MM.1S (cell line): ENCODE measurements at regions not wholly inside any gene's neighbourhood (a gene's known extent, or its start where the extent isn't known, plus 50 kb on each side); places are given as distances from the start of the nearest gene placed in this dataset.

ENCODE experiments used
- EZH2 ChIP-seq: fragments of 300-600 bp; sonication (generic); optimal IDR thresholded peaks from 2 replicates; pipeline ENCODE3; 2017; ENCODE audit warnings: low read depth, mild to moderate bottlenecking, antibody characterized with exemption, low read length, mixed read lengths
- EZH2phosphoT487 ChIP-seq: fragments of 300-600 bp; sonication (generic); IDR thresholded peaks from 2 replicates; pipeline ENCODE4 v1.6.1; 2018; ENCODE audit warnings: antibody characterized with exemption, low read length
- TF ChIP-seq, protein P1 (sequence below): fragments of 300-600 bp; sonication (generic); IDR thresholded peaks from 2 replicates; pipeline ENCODE4 v1.5.1; 2016; ENCODE audit warnings: antibody characterized with exemption, low read length, mixed read lengths

DNA sequence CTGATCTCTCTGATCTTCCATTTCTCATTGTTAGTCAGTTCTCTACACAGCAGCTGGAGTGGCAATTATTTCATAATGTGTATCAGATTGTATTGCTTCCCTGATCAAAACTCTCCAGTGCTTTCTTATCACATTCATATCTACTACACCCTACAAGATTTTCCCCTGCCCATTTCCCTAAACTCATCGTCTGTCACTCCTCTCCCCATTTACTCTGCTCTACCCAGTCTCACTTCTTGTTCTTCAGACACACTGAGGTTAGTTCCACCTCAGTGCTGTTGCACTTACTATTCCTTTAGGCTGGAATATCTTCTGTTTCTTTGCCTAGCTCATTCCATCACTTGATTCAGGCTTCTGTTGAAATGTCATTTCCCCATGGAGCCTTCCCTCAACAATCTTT lies 197.1 kb downstream of the SATB1 start:
- TF ChIP-seq, protein P1, sequence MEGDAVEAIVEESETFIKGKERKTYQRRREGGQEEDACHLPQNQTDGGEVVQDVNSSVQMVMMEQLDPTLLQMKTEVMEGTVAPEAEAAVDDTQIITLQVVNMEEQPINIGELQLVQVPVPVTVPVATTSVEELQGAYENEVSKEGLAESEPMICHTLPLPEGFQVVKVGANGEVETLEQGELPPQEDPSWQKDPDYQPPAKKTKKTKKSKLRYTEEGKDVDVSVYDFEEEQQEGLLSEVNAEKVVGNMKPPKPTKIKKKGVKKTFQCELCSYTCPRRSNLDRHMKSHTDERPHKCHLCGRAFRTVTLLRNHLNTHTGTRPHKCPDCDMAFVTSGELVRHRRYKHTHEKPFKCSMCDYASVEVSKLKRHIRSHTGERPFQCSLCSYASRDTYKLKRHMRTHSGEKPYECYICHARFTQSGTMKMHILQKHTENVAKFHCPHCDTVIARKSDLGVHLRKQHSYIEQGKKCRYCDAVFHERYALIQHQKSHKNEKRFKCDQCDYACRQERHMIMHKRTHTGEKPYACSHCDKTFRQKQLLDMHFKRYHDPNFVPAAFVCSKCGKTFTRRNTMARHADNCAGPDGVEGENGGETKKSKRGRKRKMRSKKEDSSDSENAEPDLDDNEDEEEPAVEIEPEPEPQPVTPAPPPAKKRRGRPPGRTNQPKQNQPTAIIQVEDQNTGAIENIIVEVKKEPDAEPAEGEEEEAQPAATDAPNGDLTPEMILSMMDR, result no peak
- TF ChIP-seq EZH2phosphoT487, result no peak
- no peak for TF ChIP-seq EZH2
